ENCODE measurements at regions not wholly inside any gene's neighbourhood (a gene's known extent, or its start where the extent isn't known, plus 50 kb on each side); places are given as distances from the start of the nearest gene placed in this dataset.

- Histone ChIP-seq H3K27ac (ENCODE audit: low read depth in 1 of 2, low read length in 2 of 2) (no peak overlapping the region), H3K4me1 (ENCODE audit: control insufficient read depth in 1 of 2, insufficient read depth in 2 of 2, low read length in 2 of 2) (no peaks in the 10 kb centered on the region), H3K9me3 (ENCODE audit: control insufficient read depth, low read length) (no peaks in the 10 kb centered on the region), H3K27me3 (ENCODE audit: control insufficient read depth in 1 of 2, insufficient read depth in 2 of 2, low read length in 1 of 2) (no peaks in the 10 kb centered on the region), H3K4me3 (ENCODE audit: low read length in 2 of 2) (no peak overlapping the region), H3K36me3 (ENCODE audit: control insufficient read depth in 1 of 2, insufficient read depth in 2 of 2, low read length in 1 of 2) (no peaks in the 10 kb centered on the region)
- ATAC-seq (ENCODE audit: low FRiP score) (no peak), DNase-seq (no peak)
- WGBS, 2 donors = 9 to 10% methylated on average over 3 of the region's 3 CpGs
- intact Hi-C loops (cut with DNase I) = loop anchor here (5.0 to 10.0 kb wide), 2 partner anchors 469 to 471 kb away; partner anchors contain the start of gene CCDC73 (in 2 of the 2)
Observed at GRCh38 chr11:32323814-32324130, 111.6 kb downstream of the WT1 start.

- intact Hi-C loops (cut with DNase I) = loop anchor here in 1 of 2 donors (10.0 kb wide), 1 partner anchor 470 kb away; the partner anchor contains the start of gene CCDC73
- no peak for ATAC-seq (ENCODE audit: low FRiP score)
- 25 to 41% methylated on average over 3 of the region's 3 CpGs for WGBS, 2 donors
- DNase-seq = no peak
- no peaks in the 10 kb centered on the region for H3K27me3 ChIP-seq (ENCODE audit: control insufficient read depth in 1 of 2, insufficient read depth in 2 of 2, low read length in 1 of 2)
- no peaks in the 10 kb centered on the region for H3K36me3 ChIP-seq (ENCODE audit: control insufficient read depth in 1 of 2, insufficient read depth in 2 of 2, low read length in 1 of 2)
- H3K27ac ChIP-seq (ENCODE audit: low read depth in 1 of 2, low read length in 2 of 2) = no peak overlapping the region
- H3K4me1 ChIP-seq (ENCODE audit: control insufficient read depth in 1 of 2, insufficient read depth in 2 of 2, low read length in 2 of 2) = no peaks in the 10 kb centered on the region
- no peak overlapping the region for H3K4me3 ChIP-seq (ENCODE audit: low read length in 2 of 2)
- H3K9me3 ChIP-seq (ENCODE audit: control insufficient read depth, low read length) = no peaks in the 10 kb centered on the region
Observed at GRCh38 chr11:32325187-32325586, 110.2 kb downstream of the WT1 start.

GRCh38 chr11:32325725-32326124 lies 109.6 kb downstream of the WT1 start:
- no peak overlapping the region for H3K27ac ChIP-seq (ENCODE audit: low read depth in 1 of 2, low read length in 2 of 2)

GRCh38 chr11:32326522-32326921 lies 108.8 kb downstream of the WT1 start:
- WGBS, 2 donors = 83 to 87% methylated on average over 3 of the region's 3 CpGs
- Histone ChIP-seq H3K27me3 (ENCODE audit: control insufficient read depth in 1 of 2, insufficient read depth in 2 of 2, low read length in 1 of 2) (no peaks in the 10 kb centered on the region), H3K36me3 (ENCODE audit: control insufficient read depth in 1 of 2, insufficient read depth in 2 of 2, low read length in 1 of 2) (no peaks in the 10 kb centered on the region), H3K4me1 (ENCODE audit: control insufficient read depth in 1 of 2, insufficient read depth in 2 of 2, low read length in 2 of 2) (no peaks in the 10 kb centered on the region), H3K4me3 (ENCODE audit: low read length in 2 of 2) (no peak overlapping the region), H3K9me3 (ENCODE audit: control insufficient read depth, low read length) (no peaks in the 10 kb centered on the region), H3K27ac (ENCODE audit: low read depth in 1 of 2, low read length in 2 of 2) (no peak overlapping the region)
- ATAC-seq (ENCODE audit: low FRiP score) (no peak), DNase-seq (no peak)
- intact Hi-C loops (cut with DNase I) = loop anchor here in 1 of 2 donors (10.0 kb wide), 1 partner anchor 468 kb away; the partner anchor contains the start of gene CCDC73

More at GRCh38 chr11:32325725-32326124, 109.6 kb downstream of the WT1 start:
- Histone ChIP-seq H3K27me3 (ENCODE audit: control insufficient read depth in 1 of 2, insufficient read depth in 2 of 2, low read length in 1 of 2) (no peaks in the 10 kb centered on the region), H3K36me3 (ENCODE audit: control insufficient read depth in 1 of 2, insufficient read depth in 2 of 2, low read length in 1 of 2) (no peaks in the 10 kb centered on the region), H3K4me3 (ENCODE audit: low read length in 2 of 2) (no peak overlapping the region), H3K9me3 (ENCODE audit: control insufficient read depth, low read length) (no peaks in the 10 kb centered on the region), H3K4me1 (ENCODE audit: control insufficient read depth in 1 of 2, insufficient read depth in 2 of 2, low read length in 2 of 2) (no peaks in the 10 kb centered on the region)
- DNase-seq = no peak
- no peak for ATAC-seq (ENCODE audit: low FRiP score)
- WGBS, 2 donors = 93 to 98% methylated on average over 2 of the region's 2 CpGs
- intact Hi-C loops (cut with DNase I) = loop anchor here in 1 of 2 donors (10.0 kb wide), 1 partner anchor 469 kb away; the partner anchor contains the start of gene CCDC73

GRCh38 chr11:32328392-32328791 lies 106.9 kb downstream of the WT1 start:
- Histone ChIP-seq H3K27me3 (ENCODE audit: control insufficient read depth in 1 of 2, insufficient read depth in 2 of 2, low read length in 1 of 2) (no peaks in the 10 kb centered on the region), H3K27ac (ENCODE audit: low read depth in 1 of 2, low read length in 2 of 2) (no peak overlapping the region), H3K36me3 (ENCODE audit: control insufficient read depth in 1 of 2, insufficient read depth in 2 of 2, low read length in 1 of 2) (no peaks in the 10 kb centered on the region), H3K4me3 (ENCODE audit: low read length in 2 of 2) (no peak overlapping the region), H3K9me3 (ENCODE audit: control insufficient read depth, low read length) (no peaks in the 10 kb centered on the region), H3K4me1 (ENCODE audit: control insufficient read depth in 1 of 2, insufficient read depth in 2 of 2, low read length in 2 of 2) (no peaks in the 10 kb centered on the region)
- WGBS, 2 donors = 79 to 89% methylated on average over 1 of the region's 1 CpG
- DNase-seq = no peak
- intact Hi-C loops (cut with DNase I) = loop anchor here in 1 of 2 donors (10.0 kb wide), 1 partner anchor 466 kb away; the partner anchor contains the start of gene CCDC73
- ATAC-seq (ENCODE audit: low FRiP score) = no peak

DNA sequence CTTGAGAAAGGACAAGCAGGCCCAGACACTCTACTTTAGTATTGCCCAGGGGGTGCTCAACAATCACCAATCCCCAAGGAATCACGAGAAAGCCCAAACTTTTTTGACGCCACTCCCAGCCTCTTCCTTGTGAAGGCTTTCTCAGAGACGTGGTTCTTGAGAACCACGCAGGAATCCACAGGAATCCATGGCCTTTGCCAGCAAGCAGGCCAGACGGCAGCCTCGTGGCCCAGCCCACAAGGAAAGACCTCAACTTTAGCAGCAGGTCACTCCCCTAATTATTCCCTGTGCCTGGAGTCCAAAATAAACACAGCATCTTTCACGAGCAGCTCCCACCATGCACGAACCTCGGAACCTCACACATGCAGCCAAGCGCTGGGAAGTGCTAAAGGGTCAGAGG lies 104.2 kb downstream of the WT1 start:
- DNase-seq = no peak
- WGBS, 2 donors = 69 to 72% methylated on average over 10 of the region's 10 CpGs
- Histone ChIP-seq H3K4me1 (ENCODE audit: control insufficient read depth in 1 of 2, insufficient read depth in 2 of 2, low read length in 2 of 2) (no peaks in the 10 kb centered on the region), H3K36me3 (ENCODE audit: control insufficient read depth in 1 of 2, insufficient read depth in 2 of 2, low read length in 1 of 2) (no peaks in the 10 kb centered on the region), H3K4me3 (ENCODE audit: low read length in 2 of 2) (no peak overlapping the region), H3K27ac (ENCODE audit: low read depth in 1 of 2, low read length in 2 of 2) (no peak overlapping the region), H3K27me3 (ENCODE audit: control insufficient read depth in 1 of 2, insufficient read depth in 2 of 2, low read length in 1 of 2) (no peaks in the 10 kb centered on the region), H3K9me3 (ENCODE audit: control insufficient read depth, low read length) (no peaks in the 10 kb centered on the region)
- ATAC-seq (ENCODE audit: low FRiP score) = no peak
- intact Hi-C loops (cut with DNase I) = no loop called here

GRCh38 chr11:32331792-32332191 lies 103.5 kb downstream of the WT1 start:
- H3K27me3 ChIP-seq (ENCODE audit: control insufficient read depth in 1 of 2, insufficient read depth in 2 of 2, low read length in 1 of 2) = no peaks in the 10 kb centered on the region
- no peaks in the 10 kb centered on the region for H3K36me3 ChIP-seq (ENCODE audit: control insufficient read depth in 1 of 2, insufficient read depth in 2 of 2, low read length in 1 of 2)
- no peaks in the 10 kb centered on the region for H3K9me3 ChIP-seq (ENCODE audit: control insufficient read depth, low read length)
- intact Hi-C loops (cut with DNase I) = no loop called here
- no peak overlapping the region for H3K27ac ChIP-seq (ENCODE audit: low read depth in 1 of 2, low read length in 2 of 2)
- no peaks in the 10 kb centered on the region for H3K4me1 ChIP-seq (ENCODE audit: control insufficient read depth in 1 of 2, insufficient read depth in 2 of 2, low read length in 2 of 2)
- no peak for DNase-seq
- no peak for ATAC-seq (ENCODE audit: low FRiP score)
- WGBS, 2 donors = 82 to 92% methylated on average over 1 of the region's 1 CpG
- no peak overlapping the region for H3K4me3 ChIP-seq (ENCODE audit: low read length in 2 of 2)

GRCh38 chr11:32332990-32333319 lies 102.4 kb downstream of the WT1 start:
- H3K9me3 ChIP-seq (ENCODE audit: control insufficient read depth, low read length) = no peaks in the 10 kb centered on the region
- DNase-seq = no peak
- H3K4me1 ChIP-seq (ENCODE audit: control insufficient read depth in 1 of 2, insufficient read depth in 2 of 2, low read length in 2 of 2) = no peaks in the 10 kb centered on the region
- intact Hi-C loops (cut with DNase I) = no loop called here
- H3K4me3 ChIP-seq (ENCODE audit: low read length in 2 of 2) = peak overlapping the region in 1 of 2 donors; percentile 28
- no peaks in the 10 kb centered on the region for H3K36me3 ChIP-seq (ENCODE audit: control insufficient read depth in 1 of 2, insufficient read depth in 2 of 2, low read length in 1 of 2)
- H3K27ac ChIP-seq (ENCODE audit: low read depth in 1 of 2, low read length in 2 of 2) = no peak overlapping the region
- 19 to 25% methylated on average over 14 of the region's 14 CpGs for WGBS, 2 donors
- H3K27me3 ChIP-seq (ENCODE audit: control insufficient read depth in 1 of 2, insufficient read depth in 2 of 2, low read length in 1 of 2) = no peaks in the 10 kb centered on the region
- no peak for ATAC-seq (ENCODE audit: low FRiP score)

DNA sequence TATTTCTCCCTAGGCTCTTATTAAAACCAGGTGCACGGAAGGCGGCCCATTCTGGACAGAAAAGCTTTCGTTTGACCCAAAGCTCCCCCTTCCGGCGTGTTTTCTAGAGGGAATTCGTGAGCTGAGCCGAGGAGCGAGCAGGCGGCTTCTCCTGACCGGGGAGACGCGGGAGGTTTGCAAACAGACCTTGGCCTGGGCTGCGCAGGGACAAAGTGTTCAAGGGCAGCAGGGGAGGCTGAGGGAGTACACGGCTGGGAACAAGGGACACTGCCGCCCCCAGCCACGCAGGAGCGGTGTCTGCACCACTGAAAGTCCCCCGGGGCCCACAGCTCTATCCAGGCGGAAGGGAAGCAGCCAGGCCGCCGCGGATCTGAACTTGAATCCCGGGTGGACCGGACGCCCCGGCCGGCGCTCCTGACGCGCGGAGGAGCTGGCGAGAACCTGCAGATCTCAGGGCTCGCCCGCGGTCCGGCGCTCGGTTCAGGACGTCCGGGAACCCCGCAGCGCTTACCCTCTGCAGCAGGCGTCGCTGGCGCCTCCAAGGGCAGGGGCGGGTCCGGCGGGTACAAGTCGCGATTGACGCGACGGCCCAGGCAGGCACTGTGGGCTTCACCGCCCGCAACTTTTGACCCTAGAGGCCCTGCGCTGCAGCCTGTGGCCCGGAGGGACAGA lies 101.9 kb downstream of the WT1 start:
- WGBS, 2 donors = 4 to 5% methylated on average over 55 to 57 of the region's 57 CpGs
- no peak overlapping the region for H3K27ac ChIP-seq (ENCODE audit: low read depth in 1 of 2, low read length in 2 of 2)

More for the DNA sequence above, 101.9 kb downstream of the WT1 start:
- intact Hi-C loops (cut with DNase I) = no loop called here
- DNase-seq (peak; percentile 59 to 85), ATAC-seq (ENCODE audit: low FRiP score) (peak; percentile 75)
- Histone ChIP-seq H3K4me3 (ENCODE audit: low read length in 2 of 2) (peak overlapping the region in 1 of 2 donors; percentile 28), H3K27me3 (ENCODE audit: control insufficient read depth in 1 of 2, insufficient read depth in 2 of 2, low read length in 1 of 2) (no peaks in the 10 kb centered on the region), H3K36me3 (ENCODE audit: control insufficient read depth in 1 of 2, insufficient read depth in 2 of 2, low read length in 1 of 2) (no peaks in the 10 kb centered on the region), H3K9me3 (ENCODE audit: control insufficient read depth, low read length) (no peaks in the 10 kb centered on the region), H3K4me1 (ENCODE audit: control insufficient read depth in 1 of 2, insufficient read depth in 2 of 2, low read length in 2 of 2) (no peaks in the 10 kb centered on the region)
